GM18951 (cell line): ENCODE measurements at regions not wholly inside any gene's neighbourhood (a gene's known extent, or its start where the extent isn't known, plus 50 kb on each side); places are given as distances from the start of the nearest gene placed in this dataset.

Experiments
- POLR2A ChIP-seq: IDR thresholded peaks from 4 replicates; pipeline ENCODE4 v1.6.1; 2011; ENCODE audit warnings: mild to moderate bottlenecking; ENCODE audit not compliant: insufficient read length, insufficient read depth; ENCODE audit errors: extremely low read depth
- in situ Hi-C: fragments of 300-500 bp; cut with MboI; formaldehyde crosslinking; loops from one replicate; pipeline ENCODE4 v1.12.0; 2022; ENCODE audit warnings: low sequenced_read_pairs, mixed read lengths, inconsistent platforms; ENCODE audit not compliant: unreplicated experiment

- no peak for TF ChIP-seq POLR2A
- in situ Hi-C loops, result no loop called here
Measured at GRCh38 chr17:6020376-6021010, 49.7 kb upstream of the WSCD1 start.
